AG10803 (cell line): ENCODE measurements at regions not wholly inside any gene's neighbourhood (a gene's known extent, or its start where the extent isn't known, plus 50 kb on each side); places are given as distances from the start of the nearest gene placed in this dataset.

Experiments used
- DNase-seq: peaks from one replicate; pipeline ENCODE4 v3.0.0; 2010; ENCODE audit warnings: low read depth
- H3K4me3 ChIP-seq: 2 replicates; pipeline ENCODE4 v1.5.1; 2011; ENCODE audit warnings: mild to moderate bottlenecking, low read length, control low read depth
- TF ChIP-seq, protein P1 (sequence below): conservative IDR thresholded peaks from 2 replicates; pipeline ENCODE4 v1.5.1; 2011; ENCODE audit warnings: mild to moderate bottlenecking, low read length, control low read depth, inconsistent platforms

DNA sequence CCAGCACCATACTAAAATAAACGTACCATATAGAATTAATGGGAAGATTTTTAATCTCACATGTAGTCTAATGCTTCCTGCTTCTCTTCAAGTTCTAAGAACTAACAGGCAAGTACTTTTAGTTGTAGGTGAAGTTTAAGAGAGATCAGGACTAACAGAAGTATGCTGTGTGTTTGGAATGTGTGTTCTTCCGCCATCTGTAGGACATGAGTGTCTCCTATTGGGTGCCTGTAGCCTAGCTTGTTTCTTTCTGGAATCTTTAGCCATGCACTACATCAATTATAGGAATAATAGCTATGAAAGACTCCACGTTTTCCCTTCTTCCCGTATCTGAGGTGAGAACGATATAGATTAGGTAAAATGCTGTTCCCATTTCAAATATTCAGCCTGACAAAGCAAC is 140.2 kb upstream of the AHR start:
- peak; percentile 12 for DNase-seq
- H3K4me3 ChIP-seq, result no peak overlapping the region
- TF ChIP-seq, protein P1, sequence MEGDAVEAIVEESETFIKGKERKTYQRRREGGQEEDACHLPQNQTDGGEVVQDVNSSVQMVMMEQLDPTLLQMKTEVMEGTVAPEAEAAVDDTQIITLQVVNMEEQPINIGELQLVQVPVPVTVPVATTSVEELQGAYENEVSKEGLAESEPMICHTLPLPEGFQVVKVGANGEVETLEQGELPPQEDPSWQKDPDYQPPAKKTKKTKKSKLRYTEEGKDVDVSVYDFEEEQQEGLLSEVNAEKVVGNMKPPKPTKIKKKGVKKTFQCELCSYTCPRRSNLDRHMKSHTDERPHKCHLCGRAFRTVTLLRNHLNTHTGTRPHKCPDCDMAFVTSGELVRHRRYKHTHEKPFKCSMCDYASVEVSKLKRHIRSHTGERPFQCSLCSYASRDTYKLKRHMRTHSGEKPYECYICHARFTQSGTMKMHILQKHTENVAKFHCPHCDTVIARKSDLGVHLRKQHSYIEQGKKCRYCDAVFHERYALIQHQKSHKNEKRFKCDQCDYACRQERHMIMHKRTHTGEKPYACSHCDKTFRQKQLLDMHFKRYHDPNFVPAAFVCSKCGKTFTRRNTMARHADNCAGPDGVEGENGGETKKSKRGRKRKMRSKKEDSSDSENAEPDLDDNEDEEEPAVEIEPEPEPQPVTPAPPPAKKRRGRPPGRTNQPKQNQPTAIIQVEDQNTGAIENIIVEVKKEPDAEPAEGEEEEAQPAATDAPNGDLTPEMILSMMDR, result peak; percentile 16; the same call in 1 of the 2 replicates

DNA sequence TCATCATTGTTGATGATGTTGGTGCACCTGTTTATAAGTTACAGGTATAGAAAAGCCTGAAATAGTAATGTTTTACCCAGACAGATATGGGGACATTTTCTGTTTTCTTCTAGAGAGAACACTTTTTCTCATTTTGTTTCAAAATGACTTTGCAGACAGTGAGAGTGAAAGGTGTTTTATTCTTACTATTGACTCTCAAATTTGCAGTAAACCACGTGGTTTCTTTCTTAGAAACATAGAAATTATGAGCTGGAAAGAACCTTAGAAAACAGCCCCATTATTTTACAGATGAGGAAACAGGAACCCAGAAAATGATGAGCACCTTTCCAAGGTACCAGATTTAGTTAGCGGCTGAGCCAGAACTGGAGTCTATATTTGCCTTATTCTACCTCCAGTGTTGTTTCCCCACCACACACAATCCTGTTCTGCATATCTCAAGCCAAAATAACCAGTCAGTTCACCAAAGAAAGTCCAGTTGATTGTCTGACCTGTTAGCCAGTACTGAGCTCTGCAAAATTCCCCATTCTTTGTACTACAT is 138.9 kb upstream of the AHR start:
- DNase-seq, result no peak
- no peak overlapping the region for H3K4me3 ChIP-seq
- TF ChIP-seq, protein P1, result no peak

DNA sequence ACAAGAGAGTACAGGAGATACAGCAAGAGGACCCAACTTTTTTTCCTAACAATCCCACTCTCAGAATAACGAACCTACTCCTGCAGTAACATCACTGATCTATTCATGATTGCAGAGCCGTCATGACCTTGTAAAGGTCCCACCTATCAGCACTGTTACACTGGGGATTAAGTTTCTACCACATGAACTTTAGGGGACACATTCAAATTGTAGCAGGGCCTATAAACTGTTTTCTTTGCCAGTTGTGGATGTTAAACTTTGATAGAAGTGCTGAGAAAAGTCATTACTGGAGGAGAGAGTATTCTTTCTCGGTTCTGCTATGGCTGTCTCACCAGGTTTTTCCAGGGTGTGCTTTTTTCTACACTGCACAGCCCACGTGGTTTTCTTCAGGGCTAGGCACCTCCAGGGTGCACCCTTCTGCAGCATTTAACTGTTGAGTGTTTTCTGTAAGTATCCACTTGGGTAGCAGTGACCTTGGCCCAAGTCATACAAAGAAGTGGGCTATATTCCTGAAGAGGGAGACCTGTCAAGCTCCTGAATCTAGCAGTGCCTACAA is 131.6 kb upstream of the AHR start:
- DNase-seq, result no peak

DNA sequence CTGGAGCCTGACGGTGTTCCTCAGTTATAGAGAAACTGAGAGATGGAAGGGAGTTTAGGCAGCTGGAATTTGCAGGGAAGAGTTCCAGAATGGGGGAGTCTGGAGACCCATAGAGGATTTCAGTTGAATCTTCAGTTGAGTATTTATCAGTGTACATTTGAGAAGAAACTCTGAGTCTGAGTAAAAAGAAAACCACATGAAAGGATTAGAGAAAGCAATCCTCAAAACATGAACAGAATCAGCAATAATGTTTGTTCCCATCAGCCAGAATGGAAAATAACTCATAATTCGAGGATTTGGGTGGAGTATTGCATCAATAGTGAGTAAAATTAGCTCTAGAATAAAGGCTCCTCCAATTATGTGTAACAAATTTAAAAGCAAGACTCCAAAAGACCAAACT is 130.0 kb upstream of the AHR start:
- H3K4me3 ChIP-seq, result no peak overlapping the region
- TF ChIP-seq, protein P1, result no peak
- no peak for DNase-seq

More for the DNA sequence above, 131.6 kb upstream of the AHR start:
- TF ChIP-seq, protein P1, result no peak
- H3K4me3 ChIP-seq, result no peak overlapping the region

DNA sequence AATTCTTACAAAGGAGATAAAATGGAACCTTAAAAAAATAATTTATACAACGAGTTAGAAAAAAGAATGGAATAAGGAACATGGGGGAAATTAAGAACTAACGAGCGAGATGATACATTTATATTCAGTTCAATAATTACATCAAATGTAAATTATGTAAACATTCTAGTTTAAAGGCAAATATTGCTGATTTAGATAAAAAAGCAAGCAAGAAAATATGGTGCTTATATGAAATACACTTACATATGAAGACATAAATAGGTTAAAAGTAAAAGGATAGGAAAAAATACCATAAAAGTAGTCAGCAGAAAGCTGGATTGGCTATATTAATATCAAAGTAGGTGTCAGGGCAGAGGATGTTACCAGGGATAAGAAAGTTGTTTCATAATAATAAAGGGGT is 127.0 kb upstream of the AHR start:
- DNase-seq, result no peak
- TF ChIP-seq, protein P1, result no peak
- H3K4me3 ChIP-seq, result no peak overlapping the region

- DNase-seq, result no peak
- no peak overlapping the region for H3K4me3 ChIP-seq
- TF ChIP-seq, protein P1, result no peak
Observed at GRCh38 chr7:17176371-17177032, 122.0 kb upstream of the AHR start.

DNA sequence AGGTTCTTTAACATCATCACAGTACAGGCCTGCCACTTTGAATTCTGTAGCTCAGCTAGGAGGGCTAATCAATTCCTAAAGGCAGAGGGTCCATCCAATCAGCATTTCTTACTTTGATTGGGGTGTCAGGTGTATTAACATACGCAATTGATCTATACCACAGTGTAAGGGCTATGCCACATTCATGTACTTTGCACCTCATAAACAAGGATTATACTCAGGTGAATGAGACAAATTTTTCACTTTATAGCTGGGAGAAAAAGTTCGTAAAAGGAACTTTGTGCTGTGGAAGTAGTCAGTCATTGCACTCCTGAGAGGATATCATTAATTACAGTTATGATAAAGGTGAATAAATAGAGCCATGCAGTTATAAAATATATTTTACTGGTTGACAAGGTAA is 119.9 kb upstream of the AHR start:
- TF ChIP-seq, protein P1, result no peak
- DNase-seq, result no peak
- H3K4me3 ChIP-seq, result no peak overlapping the region
